ENCODE measurements at regions not wholly inside any gene's neighbourhood (a gene's known extent, or its start where the extent isn't known, plus 50 kb on each side); places are given as distances from the start of the nearest gene placed in this dataset.

GRCh38 chr10:130970341-130971122, 341.0 kb downstream of the TCERG1L start:
- no peak for TF ChIP-seq CTCF (conservative IDR thresholded peaks at IDR 0.05 in 1 of 2, IDR thresholded peaks at IDR 0.05 in 1 of 2; ENCODE audit: extremely low read depth in 1 of 2, insufficient read depth in 1 of 2, low read depth in 1 of 2, low read length in 2 of 2)
- TF ChIP-seq EZH2 (IDR thresholded peaks at IDR 0.05; ENCODE audit: borderline replicate concordance, low read length) = no peak
